Ovary (tissue), 7 donors: ENCODE measurements at regions not wholly inside any gene's neighbourhood (a gene's known extent, or its start where the extent isn't known, plus 50 kb on each side); places are given as distances from the start of the nearest gene placed in this dataset.

ENCODE experiments used
- DNase-seq, 5 donors: peaks; one replicate each; pipeline ENCODE4 v3.0.0-alpha.2; 2019 to 2020
- H3K27ac ChIP-seq, 2 donors: fragments of 200-600 bp; one replicate each; pipeline versions ENCODE4 v1.5.1 to v1.8.0; 2019 to 2022
- H3K27me3 ChIP-seq: fragments of 200-600 bp; one replicate; pipeline ENCODE4 v1.8.0; 2022
- H3K36me3 ChIP-seq: fragments of 200-600 bp; sonication (generic); one replicate; pipeline ENCODE4 v1.5.1; 2019
- H3K4me1 ChIP-seq: one replicate; pipeline ENCODE4 v1.8.1; 2013; ENCODE audit warnings: mild to moderate bottlenecking, moderate library complexity; ENCODE audit not compliant: insufficient read depth
- H3K4me3 ChIP-seq: fragments of 200-600 bp; sonication (generic); one replicate; pipeline ENCODE4 v1.5.1; 2017
- H3K9me3 ChIP-seq, 2 donors: fragments of 200-600 bp in 1 of 2; sonication (generic) in 1 of 2; one replicate each; pipeline versions ENCODE4 v1.5.1 to v1.8.1; 2013 to 2019; ENCODE audit warnings: mild to moderate bottlenecking in 1 of 2, moderate library complexity in 1 of 2
- EP300 ChIP-seq: sonication (generic); formaldehyde crosslinking; IDR thresholded peaks from one replicate; pipeline ENCODE4 v1.6.1; 2017; ENCODE audit warnings: antibody characterized with exemption
- POLR2A ChIP-seq: fragments of 450-650 bp; IDR thresholded peaks from one replicate; pipeline ENCODE4 v1.6.1; 2017; ENCODE audit warnings: antibody characterized with exemption, mild to moderate bottlenecking, moderate library complexity
- WGBS, 3 donors: extraction: QIAGEN DNeasy Blood & Tissue Kit in 1 of 3; methylation state at CpG; one replicate each; pipeline versions ENCODE4 v1.1.5 to v1.1.7; 2013 to 2017; 5-methylcytosine and 5-hydroxymethylcytosine counted together
- intact Hi-C, 4 donors: fragments of 100-400 bp; cut with DNase I; formaldehyde crosslinking; loops; one replicate each; pipeline versions ENCODE4 v1.11.0 to v1.15.1; 2022 to 2023
- TF ChIP-seq, protein P1 (sequence below), 3 donors: fragments of 450-650 bp in 2 of 3; fragments of 200-600 bp in 1 of 3; IDR thresholded peaks; one replicate each; pipeline versions ENCODE4 v1.5.1 to v1.8.0; 2016 to 2022; ENCODE audit warnings: antibody characterized with exemption in 3 of 3, mild to moderate bottlenecking in 1 of 3
- donor health status: DM: no; HTN: no; CAD: no; lungs with moderate emphysema.
- donor health status: DM: no; HTN: no; CAD: no.
- donor health status: Bipolar disorder and iron deficiency.
- donor health status: DM: no; HTN: no; CAD: no.
- donor health status: DM: yes; HTN: yes; CAD: no.

DNA sequence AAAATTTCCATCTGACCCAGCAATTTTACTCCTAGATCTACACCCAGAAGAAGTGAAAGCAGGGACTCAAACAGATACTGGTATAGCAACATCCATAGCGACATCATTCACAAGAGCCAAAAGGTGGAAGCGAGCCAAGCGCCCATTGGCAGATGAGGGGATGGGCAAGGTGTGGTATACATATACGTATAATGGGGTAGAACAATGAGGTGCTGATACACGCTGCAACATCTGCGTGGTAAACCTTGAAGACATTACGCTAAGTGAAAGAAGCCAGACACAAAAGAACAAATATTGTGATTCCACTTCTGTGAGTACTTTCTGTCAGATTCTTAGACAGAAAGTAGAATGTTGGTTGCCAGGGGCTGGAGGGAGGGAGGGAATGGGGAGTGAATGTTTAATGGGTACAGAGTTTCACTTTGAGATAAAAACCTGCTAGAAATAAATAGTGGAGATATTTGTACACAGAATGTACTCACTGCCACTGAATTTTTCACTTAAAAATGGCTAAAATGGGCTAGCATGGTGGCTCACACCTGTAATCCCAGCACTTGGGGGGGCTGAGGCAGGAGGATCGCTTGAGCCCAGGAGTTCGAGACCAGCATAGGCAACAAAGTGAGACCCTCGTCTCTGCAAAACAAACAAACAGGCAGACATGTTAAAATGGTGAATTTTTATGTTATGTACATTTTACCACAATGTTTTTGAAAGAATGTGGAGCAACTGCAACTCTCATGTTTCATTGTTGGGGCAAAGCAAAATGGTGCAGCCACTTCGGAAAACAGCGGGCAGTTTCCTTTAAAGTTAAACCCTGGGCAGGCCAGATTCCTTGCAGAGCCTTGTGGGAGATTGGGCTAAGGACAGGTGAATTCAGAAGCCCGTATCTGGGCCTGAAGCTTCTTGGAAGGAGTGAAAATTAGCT lies 103.4 kb upstream of the MYCN start:
- no peak for DNase-seq
- TF ChIP-seq EP300, result no peak
- TF ChIP-seq POLR2A, result no peak
- TF ChIP-seq, protein P1, sequence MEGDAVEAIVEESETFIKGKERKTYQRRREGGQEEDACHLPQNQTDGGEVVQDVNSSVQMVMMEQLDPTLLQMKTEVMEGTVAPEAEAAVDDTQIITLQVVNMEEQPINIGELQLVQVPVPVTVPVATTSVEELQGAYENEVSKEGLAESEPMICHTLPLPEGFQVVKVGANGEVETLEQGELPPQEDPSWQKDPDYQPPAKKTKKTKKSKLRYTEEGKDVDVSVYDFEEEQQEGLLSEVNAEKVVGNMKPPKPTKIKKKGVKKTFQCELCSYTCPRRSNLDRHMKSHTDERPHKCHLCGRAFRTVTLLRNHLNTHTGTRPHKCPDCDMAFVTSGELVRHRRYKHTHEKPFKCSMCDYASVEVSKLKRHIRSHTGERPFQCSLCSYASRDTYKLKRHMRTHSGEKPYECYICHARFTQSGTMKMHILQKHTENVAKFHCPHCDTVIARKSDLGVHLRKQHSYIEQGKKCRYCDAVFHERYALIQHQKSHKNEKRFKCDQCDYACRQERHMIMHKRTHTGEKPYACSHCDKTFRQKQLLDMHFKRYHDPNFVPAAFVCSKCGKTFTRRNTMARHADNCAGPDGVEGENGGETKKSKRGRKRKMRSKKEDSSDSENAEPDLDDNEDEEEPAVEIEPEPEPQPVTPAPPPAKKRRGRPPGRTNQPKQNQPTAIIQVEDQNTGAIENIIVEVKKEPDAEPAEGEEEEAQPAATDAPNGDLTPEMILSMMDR (IDR thresholded peaks at IDR 0.05), result no peak
- Histone ChIP-seq H3K4me1 (no peaks in the 10 kb centered on the region), H3K36me3 (no peaks in the 10 kb centered on the region), H3K27ac (no peak overlapping the region), H3K4me3 (no peak overlapping the region), H3K9me3 (no peaks in the 10 kb centered on the region), H3K27me3 (no peaks in the 10 kb centered on the region)
- intact Hi-C loops, result no loop called here
- 94 to 95% (median 94%) methylated on average over 13 of the region's 13 CpGs for WGBS, 3 donors

DNA sequence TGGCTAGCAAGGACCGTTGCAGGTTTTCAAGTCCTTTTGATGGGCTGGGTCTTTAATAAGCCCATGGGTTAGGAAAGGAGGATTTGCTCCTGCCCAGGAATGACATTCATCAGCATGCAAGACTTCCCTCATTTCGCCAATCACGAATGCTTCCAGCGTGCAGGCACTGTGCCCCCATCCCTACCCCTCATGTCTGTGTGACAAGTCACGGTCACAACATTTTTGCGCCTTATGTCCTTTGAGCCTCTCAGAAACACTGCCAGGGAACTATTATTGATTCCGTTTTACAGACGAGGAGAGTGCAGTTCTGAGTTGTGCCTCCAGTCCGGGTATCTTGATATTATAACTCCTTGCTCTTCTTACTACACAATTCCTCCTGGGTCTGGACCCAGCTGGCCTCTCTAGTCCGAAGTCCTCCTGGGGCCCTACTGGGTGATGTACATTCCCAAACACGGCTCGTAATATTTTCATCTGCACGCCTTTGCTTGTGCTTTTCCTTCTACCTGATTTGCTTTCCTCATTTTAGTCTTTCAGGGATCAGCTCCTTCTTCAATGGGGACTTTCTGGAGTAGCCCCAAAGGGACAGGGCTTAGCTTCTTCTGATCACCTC lies 101.8 kb upstream of the MYCN start:
- intact Hi-C loops, result no loop called here
- TF ChIP-seq EP300, result no peak
- no peaks in the 10 kb centered on the region for H3K36me3 ChIP-seq
- DNase-seq, result no peak
- 89 to 93% (median 90%) methylated on average over 13 of the region's 13 CpGs for WGBS, 3 donors
- H3K27me3 ChIP-seq, result no peaks in the 10 kb centered on the region
- H3K9me3 ChIP-seq, result no peaks in the 10 kb centered on the region
- no peak overlapping the region for H3K4me3 ChIP-seq
- H3K4me1 ChIP-seq, result no peaks in the 10 kb centered on the region
- no peak overlapping the region for H3K27ac ChIP-seq

DNA sequence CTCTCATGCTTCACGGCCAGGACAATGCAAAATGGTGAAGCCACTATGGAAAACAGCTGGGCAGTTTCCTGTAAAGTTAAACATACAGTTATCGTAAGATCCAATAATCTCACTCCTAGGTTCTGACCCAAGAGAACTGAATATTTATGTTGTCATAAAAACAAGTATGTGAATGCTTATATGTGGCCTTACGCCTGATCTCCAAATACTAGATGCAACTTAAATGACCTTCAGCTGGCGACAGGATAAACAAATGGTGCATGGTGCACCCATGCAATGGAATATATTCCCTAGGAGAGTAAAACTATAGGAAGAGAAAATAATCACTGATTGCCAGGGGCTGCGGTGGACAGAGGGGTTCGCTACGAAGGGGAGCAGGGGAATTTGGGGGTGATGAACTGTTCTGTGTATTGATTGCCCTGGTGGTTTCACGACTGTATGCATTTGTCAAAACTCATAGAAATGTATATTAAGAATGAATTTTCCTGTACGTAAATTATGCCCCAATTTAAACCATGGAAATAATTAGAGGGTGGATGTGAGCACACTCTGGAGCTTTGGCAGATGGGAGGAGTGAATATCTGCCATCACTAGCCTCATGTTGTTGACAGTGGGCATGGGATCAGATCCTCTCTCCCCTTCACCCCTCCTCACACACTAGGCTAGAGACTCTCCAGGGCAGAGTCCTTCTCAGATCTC lies 100.8 kb upstream of the MYCN start:
- Histone ChIP-seq H3K27me3 (no peaks in the 10 kb centered on the region), H3K36me3 (no peaks in the 10 kb centered on the region), H3K4me3 (no peak overlapping the region), H3K27ac (no peak overlapping the region), H3K9me3 (no peaks in the 10 kb centered on the region), H3K4me1 (no peaks in the 10 kb centered on the region)
- WGBS, 3 donors, result 82 to 90% (median 86%) methylated on average over 9 of the region's 9 CpGs
- intact Hi-C loops, result no loop called here
- DNase-seq, result no peak
- TF ChIP-seq POLR2A (no peak), EP300 (no peak)
- TF ChIP-seq, protein P1 (IDR thresholded peaks at IDR 0.05), result no peak

DNA sequence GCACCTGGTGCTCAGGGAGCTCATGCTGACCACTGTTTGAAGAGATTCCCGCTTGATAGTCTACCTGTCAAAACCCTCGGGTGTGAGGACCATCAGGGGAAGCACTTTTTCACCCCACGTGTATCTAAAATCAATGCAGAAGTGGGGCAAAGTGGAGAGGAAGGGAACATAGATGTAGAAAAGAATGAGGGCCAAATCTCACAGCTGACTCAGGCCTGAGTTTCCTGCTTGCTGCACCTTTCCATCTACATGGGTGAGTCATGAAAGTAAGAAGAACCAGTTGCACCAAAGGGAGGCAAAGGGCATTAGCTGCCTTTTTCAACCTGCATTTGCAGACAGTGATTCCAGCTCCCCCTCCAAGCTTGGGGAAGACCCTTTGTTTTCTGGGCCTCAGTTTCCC lies 100.2 kb upstream of the MYCN start:
- no peaks in the 10 kb centered on the region for H3K27me3 ChIP-seq
- no peak for TF ChIP-seq EP300
- TF ChIP-seq POLR2A, result no peak
- TF ChIP-seq, protein P1 (IDR thresholded peaks at IDR 0.05), result no peak
- no peak for DNase-seq
- WGBS, 3 donors, result 89 to 92% (median 90%) methylated on average over 3 of the region's 3 CpGs
- H3K9me3 ChIP-seq, result no peaks in the 10 kb centered on the region
- H3K36me3 ChIP-seq, result no peaks in the 10 kb centered on the region
- H3K27ac ChIP-seq, result no peak overlapping the region
- intact Hi-C loops, result no loop called here
- no peaks in the 10 kb centered on the region for H3K4me1 ChIP-seq
- no peak overlapping the region for H3K4me3 ChIP-seq
